Hippocampal formation (tissue), 2 donors: ENCODE measurements at regions not wholly inside any gene's neighbourhood (a gene's known extent, or its start where the extent isn't known, plus 50 kb on each side); places are given as distances from the start of the nearest gene placed in this dataset.

ENCODE experiments used
- DNase-seq, 2 donors: peaks; one replicate each; lab custom pipeline; 2025; lab: John Stamatoyannopoulos, UW

- DNase-seq, result no peak
These were observed 128.0 kb downstream of the TMA16 start for GRCh38 chr4:163622379-163623035.

GRCh38 chr4:163623787-163624186 lies 129.3 kb downstream of the TMA16 start:
- DNase-seq, result no peak

GRCh38 chr4:163624727-163625126 lies 130.2 kb downstream of the TMA16 start:
- DNase-seq, result no peak

- no peak for DNase-seq
These were observed 136.8 kb downstream of the TMA16 start for GRCh38 chr4:163631288-163631687.

- DNase-seq, result no peak
These were observed 144.4 kb downstream of the TMA16 start for GRCh38 chr4:163638909-163639308.

GRCh38 chr4:163649557-163650091 lies 155.1 kb downstream of the TMA16 start:
- DNase-seq, result no peak

GRCh38 chr4:163651761-163652160 lies 157.3 kb downstream of the TMA16 start:
- DNase-seq, result no peak

GRCh38 chr4:163654621-163655020 lies 160.1 kb downstream of the TMA16 start:
- DNase-seq, result no peak

- DNase-seq, result no peak
These were observed 166.1 kb downstream of the TMA16 start for GRCh38 chr4:163660636-163661035.

GRCh38 chr4:163662768-163663167 lies 168.3 kb downstream of the TMA16 start:
- DNase-seq, result no peak

- DNase-seq, result no peak
These were observed 169.2 kb downstream of the TMA16 start for GRCh38 chr4:163663454-163664225.

- DNase-seq, result no peak
These were observed 170.6 kb downstream of the TMA16 start for GRCh38 chr4:163665101-163665500.

GRCh38 chr4:163665521-163666331 lies 171.2 kb downstream of the TMA16 start:
- no peak for DNase-seq

GRCh38 chr4:163666332-163666873 lies 171.9 kb downstream of the TMA16 start:
- DNase-seq, result no peak

GRCh38 chr4:163672751-163673150 lies 178.3 kb downstream of the TMA16 start:
- no peak for DNase-seq

- no peak for DNase-seq
These were observed 179.6 kb downstream of the TMA16 start for GRCh38 chr4:163673848-163674697.

- DNase-seq, result peak in 1 of 2 donors; percentile 7
These were observed 184.7 kb downstream of the TMA16 start for GRCh38 chr4:163679189-163679588.

GRCh38 chr4:163680386-163681098 lies 186.1 kb downstream of the TMA16 start:
- no peak for DNase-seq

- peak in 1 of 2 donors; percentile 9 for DNase-seq
These were observed 186.8 kb downstream of the TMA16 start for GRCh38 chr4:163681208-163681821.

- no peak for DNase-seq
These were observed 194.4 kb downstream of the TMA16 start for GRCh38 chr4:163688856-163689255.
